Skeletal muscle satellite cell (primary cell): ENCODE measurements at regions not wholly inside any gene's neighbourhood (a gene's known extent, or its start where the extent isn't known, plus 50 kb on each side); places are given as distances from the start of the nearest gene placed in this dataset.
A peak's percentile ranks its signal among the peaks of the same experiment; 100 is the strongest.

ENCODE experiments used
- H3K27me3 ChIP-seq: 2 replicates; pipeline ENCODE4 v1.7.0; 2013; ENCODE audit warnings: low read length; ENCODE audit not compliant: control insufficient read depth, insufficient read depth
- H3K36me3 ChIP-seq: 2 replicates; pipeline ENCODE4 v1.7.0; 2013; ENCODE audit warnings: mild to moderate bottlenecking, control low read depth, low read length; ENCODE audit not compliant: insufficient read depth
- H3K4me1 ChIP-seq: 2 replicates; pipeline ENCODE4 v1.7.0; 2013; ENCODE audit warnings: low read length; ENCODE audit not compliant: control insufficient read depth, insufficient read depth
- H3K4me2 ChIP-seq: 2 replicates; pipeline ENCODE4 v1.7.0; 2013; ENCODE audit warnings: mild to moderate bottlenecking, low read length
- H3K4me3 ChIP-seq: 2 replicates; pipeline ENCODE4 v1.7.0; 2013; ENCODE audit warnings: low read length
- H3K9ac ChIP-seq: 2 replicates; pipeline ENCODE4 v1.7.0; 2013; ENCODE audit warnings: mild to moderate bottlenecking, low read depth, low read length, moderate library complexity
- H3K9me3 ChIP-seq: replicated peaks from 2 replicates; pipeline ENCODE4 v1.7.0; 2013; ENCODE audit warnings: mild to moderate bottlenecking, control low read depth, low read length

DNA sequence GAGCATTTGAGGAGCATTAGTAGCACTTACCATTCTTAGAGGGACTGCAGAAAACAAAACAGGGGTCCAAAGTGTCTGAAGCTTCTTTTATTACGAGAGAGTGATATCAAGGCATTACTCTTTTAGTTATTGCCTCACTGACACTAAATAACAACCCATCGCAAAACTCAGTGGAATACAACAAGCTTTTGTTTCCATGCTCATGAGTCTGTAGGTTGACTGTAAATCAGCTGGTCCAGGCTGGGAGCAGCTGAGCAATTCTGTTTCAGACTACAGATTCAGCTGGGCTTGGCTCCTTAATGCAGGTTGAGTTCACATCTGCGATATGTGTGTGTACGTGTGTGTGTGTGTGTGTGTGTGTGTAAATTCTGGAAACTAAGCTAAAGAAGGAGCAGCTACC, 501.8 kb upstream of the PKDCC start:
- H3K9me3 ChIP-seq = no peaks in the 10 kb centered on the region
- no peak overlapping the region for H3K9ac ChIP-seq
- no peak overlapping the region for H3K4me3 ChIP-seq
- no peaks in the 10 kb centered on the region for H3K4me1 ChIP-seq
- no peaks in the 10 kb centered on the region for H3K36me3 ChIP-seq
- no peaks in the 10 kb centered on the region for H3K27me3 ChIP-seq
- H3K4me2 ChIP-seq = no peak overlapping the region

DNA sequence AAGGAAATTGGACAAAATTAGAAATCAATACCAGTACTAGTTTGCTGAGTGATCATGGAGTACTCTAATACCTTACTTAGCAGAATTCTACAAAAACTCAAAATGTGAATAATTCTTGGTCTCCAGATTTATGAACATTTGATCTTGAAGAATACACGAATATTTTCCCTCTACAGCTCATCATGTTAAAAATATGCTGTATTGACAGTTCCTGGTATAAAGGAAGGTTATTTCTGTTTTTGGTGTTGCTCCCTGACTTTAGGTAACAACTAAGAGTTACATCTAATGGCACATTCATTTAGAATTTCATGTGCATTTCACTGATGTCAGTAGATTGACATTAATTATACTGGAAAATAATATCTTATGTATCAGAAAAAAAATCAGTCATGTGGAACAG, 479.2 kb upstream of the PKDCC start:
- H3K27me3 ChIP-seq = no peaks in the 10 kb centered on the region
- H3K4me1 ChIP-seq = no peaks in the 10 kb centered on the region
- no peaks in the 10 kb centered on the region for H3K9me3 ChIP-seq
- H3K36me3 ChIP-seq = no peaks in the 10 kb centered on the region
- H3K4me2 ChIP-seq = no peak overlapping the region
- H3K4me3 ChIP-seq = no peak overlapping the region
- no peak overlapping the region for H3K9ac ChIP-seq

DNA sequence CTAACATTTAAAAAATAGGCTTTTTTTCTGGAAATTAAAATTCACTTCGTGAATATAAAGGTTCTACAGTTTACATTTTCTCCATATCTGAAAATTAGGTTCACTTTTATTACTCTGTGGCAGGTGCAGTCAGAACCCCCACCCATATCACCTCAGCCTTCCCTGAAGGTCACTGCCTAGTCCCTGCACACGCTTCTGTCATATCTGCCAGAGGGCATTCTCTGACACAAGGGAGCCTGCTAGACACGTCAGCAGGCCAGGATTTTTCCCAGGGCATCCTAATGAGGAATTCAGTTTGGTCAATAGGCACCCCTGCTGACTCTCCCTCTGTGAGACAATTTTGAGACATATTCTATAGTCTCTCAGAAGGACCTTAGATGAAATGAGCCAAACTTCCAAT, 475.7 kb upstream of the PKDCC start:
- Histone ChIP-seq H3K27me3 (no peaks in the 10 kb centered on the region), H3K9ac (no peak overlapping the region), H3K4me2 (no peak overlapping the region), H3K4me3 (no peak overlapping the region), H3K9me3 (no peaks in the 10 kb centered on the region), H3K36me3 (no peaks in the 10 kb centered on the region), H3K4me1 (no peaks in the 10 kb centered on the region)

DNA sequence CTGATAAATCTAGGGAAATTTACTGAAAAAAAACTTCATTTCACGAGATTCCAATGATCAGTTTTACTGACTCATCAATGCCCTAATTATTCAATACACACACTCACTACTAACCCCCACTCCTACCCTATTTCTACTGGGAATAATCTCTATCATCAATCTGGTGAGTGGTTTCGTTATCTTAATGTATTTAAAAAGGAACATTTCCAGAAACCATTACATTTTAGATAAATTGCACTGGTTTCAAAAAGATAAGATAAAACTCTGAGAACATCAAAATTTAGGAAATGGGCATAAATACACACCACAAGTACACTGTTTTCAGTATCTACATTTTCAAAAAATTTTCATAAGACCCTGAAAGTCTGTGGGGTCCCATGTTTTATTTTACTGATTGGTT, 471.4 kb upstream of the PKDCC start:
- Histone ChIP-seq H3K36me3 (no peaks in the 10 kb centered on the region), H3K4me3 (no peak overlapping the region), H3K4me1 (peaks cover 5% of the 10 kb centered on the region), H3K4me2 (no peak overlapping the region), H3K9me3 (no peaks in the 10 kb centered on the region), H3K27me3 (no peaks in the 10 kb centered on the region), H3K9ac (no peak overlapping the region)

DNA sequence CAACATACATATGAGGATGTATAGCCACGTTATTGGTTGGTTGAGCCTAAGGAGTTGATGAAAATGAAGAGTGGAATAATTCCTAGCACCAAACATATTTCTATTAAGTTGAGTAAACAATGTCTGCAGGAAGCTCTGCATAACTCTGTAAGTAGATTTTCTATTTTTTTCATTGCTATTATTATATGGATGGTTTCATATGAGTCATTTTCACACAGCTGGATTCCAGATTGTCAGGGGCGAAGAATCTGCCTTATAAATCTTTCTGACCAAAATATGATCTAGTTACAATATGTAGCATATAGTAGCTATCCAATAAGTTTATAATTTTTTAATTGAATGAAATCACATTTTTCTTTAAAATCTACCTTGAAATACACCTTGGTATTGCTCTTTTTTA, 468.0 kb upstream of the PKDCC start:
- H3K4me1 ChIP-seq = peaks cover 5% of the 10 kb centered on the region
- H3K9me3 ChIP-seq = peaks cover 4% of the 10 kb centered on the region
- H3K4me2 ChIP-seq = no peak overlapping the region
- no peaks in the 10 kb centered on the region for H3K27me3 ChIP-seq
- no peak overlapping the region for H3K4me3 ChIP-seq
- no peaks in the 10 kb centered on the region for H3K36me3 ChIP-seq
- H3K9ac ChIP-seq = no peak overlapping the region

DNA sequence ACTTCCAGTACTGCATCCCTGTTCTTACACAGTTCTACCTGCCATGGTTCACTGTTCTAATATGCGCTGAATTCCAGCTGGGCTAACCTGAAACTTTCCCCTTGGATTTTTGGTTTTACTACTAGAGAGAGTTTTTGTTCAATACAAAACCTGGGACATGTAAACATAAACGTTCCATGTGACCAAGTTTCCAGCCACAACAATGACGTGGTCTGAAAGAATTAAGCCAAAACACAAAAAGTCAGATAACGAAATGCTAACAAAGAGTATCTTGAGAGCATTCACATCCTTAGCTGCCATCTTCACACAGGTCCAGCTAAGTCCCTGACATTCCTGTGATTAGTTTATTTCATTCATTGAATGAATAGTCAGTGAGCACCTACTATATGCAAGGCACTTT, 467.0 kb upstream of the PKDCC start:
- no peaks in the 10 kb centered on the region for H3K27me3 ChIP-seq
- H3K4me1 ChIP-seq = peaks cover 5% of the 10 kb centered on the region
- no peak overlapping the region for H3K4me2 ChIP-seq
- H3K9me3 ChIP-seq = peaks cover 4% of the 10 kb centered on the region
- no peaks in the 10 kb centered on the region for H3K36me3 ChIP-seq
- no peak overlapping the region for H3K9ac ChIP-seq
- H3K4me3 ChIP-seq = no peak overlapping the region

DNA sequence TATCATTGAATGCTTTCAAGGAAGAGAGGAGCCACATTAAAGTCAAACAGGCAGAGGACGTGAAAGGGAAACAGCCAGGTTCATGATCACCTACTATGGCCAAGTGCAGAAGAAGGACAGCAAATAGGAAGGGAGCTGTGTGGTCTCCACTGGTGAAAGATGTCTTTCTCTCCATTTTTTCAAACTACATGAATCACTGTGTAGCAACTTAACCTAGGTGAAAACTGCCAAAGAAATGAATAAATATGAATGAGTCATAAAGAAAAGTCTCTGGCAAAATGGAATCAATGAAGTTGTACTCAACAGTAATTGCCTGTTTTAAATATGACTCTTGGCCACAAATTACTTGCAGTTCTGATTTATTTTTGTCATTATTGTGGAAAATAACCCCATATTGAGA, 452.6 kb upstream of the PKDCC start:
- Histone ChIP-seq H3K27me3 (no peaks in the 10 kb centered on the region), H3K4me2 (no peak overlapping the region), H3K9me3 (no peaks in the 10 kb centered on the region), H3K4me1 (peaks cover 40% of the 10 kb centered on the region), H3K9ac (no peak overlapping the region), H3K36me3 (no peaks in the 10 kb centered on the region), H3K4me3 (no peak overlapping the region)

DNA sequence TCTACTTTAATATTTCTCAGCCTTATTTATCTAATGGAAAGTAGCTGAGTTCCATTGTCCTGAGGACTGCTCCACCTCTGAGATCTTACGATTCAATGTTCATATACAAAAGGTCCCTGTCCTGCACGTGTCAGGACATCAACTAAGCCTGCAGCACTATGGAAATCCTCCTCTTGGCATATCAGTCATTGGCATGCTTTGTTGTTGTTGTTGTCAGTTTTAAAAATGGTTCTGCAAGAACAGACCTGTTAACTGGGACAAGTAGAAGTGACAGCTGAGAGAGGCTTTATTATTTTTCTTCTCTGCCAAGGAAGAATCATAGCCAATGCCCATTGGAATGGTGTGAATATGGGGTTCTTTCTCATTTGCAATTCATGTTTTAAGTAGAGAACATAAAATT, 450.1 kb upstream of the PKDCC start:
- H3K4me2 ChIP-seq = peak overlapping the region; percentile 39
- peaks cover 47% of the 10 kb centered on the region for H3K4me1 ChIP-seq
- no peak overlapping the region for H3K4me3 ChIP-seq
- H3K9me3 ChIP-seq = no peaks in the 10 kb centered on the region
- no peaks in the 10 kb centered on the region for H3K36me3 ChIP-seq
- H3K9ac ChIP-seq = peak overlapping the region; percentile 23
- H3K27me3 ChIP-seq = no peaks in the 10 kb centered on the region

DNA sequence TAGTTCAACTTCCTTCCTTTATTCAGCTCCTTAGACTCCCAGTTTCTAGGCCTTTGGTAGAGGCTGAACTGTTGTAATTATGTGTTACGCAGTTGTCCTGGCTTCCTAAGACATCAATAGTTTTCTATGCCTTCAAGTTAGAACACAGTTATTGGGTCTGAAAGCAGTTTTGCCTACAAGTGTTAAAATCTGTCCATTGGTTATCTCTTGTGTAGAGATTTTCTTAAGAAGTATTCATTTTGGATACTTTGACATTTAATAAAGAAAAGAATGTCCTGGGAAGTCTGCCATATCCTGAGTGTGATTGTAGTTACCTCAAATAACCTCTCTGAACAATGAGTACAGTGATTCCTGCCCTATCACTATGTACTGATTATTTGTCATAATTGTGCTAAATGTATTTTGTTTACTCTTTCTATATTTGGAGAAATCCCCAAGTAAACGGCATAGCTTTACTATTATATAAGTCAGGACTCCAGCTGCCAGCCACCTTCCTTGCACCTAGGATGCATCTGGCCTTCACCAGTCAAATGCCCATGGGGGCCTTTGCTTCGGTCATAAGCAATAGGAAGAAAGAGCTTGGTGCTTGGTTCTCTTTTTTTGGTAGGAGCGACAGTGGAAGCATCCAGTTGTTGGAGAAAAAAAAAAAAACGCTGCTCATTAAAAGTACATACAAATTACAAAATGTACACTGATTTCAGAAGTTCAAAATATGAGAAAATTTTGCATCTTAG, 449.5 kb upstream of the PKDCC start:
- peak overlapping the region; percentile 23 for H3K9ac ChIP-seq
- peaks cover 47% of the 10 kb centered on the region for H3K4me1 ChIP-seq
- H3K9me3 ChIP-seq = no peaks in the 10 kb centered on the region
- peak overlapping the region; percentile 39 for H3K4me2 ChIP-seq
- no peaks in the 10 kb centered on the region for H3K36me3 ChIP-seq
- H3K4me3 ChIP-seq = no peak overlapping the region
- no peaks in the 10 kb centered on the region for H3K27me3 ChIP-seq

DNA sequence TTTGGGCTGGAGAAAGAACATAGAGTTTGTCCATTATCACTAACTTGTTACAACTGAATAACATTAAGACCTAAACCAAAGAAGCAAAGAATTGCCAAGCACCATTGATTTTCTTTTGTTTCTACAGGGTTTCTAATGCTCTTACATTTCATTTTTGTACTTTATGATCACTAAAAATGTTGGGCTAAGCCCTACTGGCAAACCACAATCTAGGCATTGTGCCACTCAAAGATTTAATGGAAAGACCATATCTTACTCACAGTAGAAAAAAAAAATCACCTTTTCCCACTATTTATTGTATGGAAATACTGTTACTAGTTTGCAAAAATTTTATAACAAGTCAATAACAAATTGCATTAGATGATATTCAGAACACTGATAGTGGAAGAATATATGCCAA, 447.4 kb upstream of the PKDCC start:
- H3K9me3 ChIP-seq = no peaks in the 10 kb centered on the region
- peaks cover 40% of the 10 kb centered on the region for H3K4me1 ChIP-seq
- H3K4me2 ChIP-seq = peak overlapping the region; percentile 2
- H3K9ac ChIP-seq = no peak overlapping the region
- H3K27me3 ChIP-seq = no peaks in the 10 kb centered on the region
- no peaks in the 10 kb centered on the region for H3K36me3 ChIP-seq
- H3K4me3 ChIP-seq = no peak overlapping the region

DNA sequence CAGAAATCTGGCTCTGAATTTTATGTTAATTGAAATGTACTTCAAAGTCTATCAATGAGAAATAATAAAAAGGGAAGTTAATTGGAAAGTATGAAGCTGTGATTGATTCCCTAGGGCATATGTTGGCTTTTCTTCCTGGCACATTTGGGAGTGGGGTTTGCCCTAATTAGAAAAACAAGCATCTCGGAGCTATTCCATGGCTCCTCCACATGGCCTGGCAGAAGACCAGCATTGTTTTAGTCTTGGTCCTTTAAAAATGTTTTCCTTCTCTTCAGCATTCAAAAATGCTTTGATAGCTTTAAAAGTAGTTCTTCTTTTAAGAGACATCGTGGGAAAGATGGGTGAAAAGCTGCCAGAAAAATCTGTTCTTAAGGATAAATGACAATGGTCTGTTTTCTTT, 445.5 kb upstream of the PKDCC start:
- Histone ChIP-seq H3K4me1 (peaks cover 34% of the 10 kb centered on the region), H3K9me3 (no peaks in the 10 kb centered on the region), H3K36me3 (no peaks in the 10 kb centered on the region), H3K9ac (no peak overlapping the region), H3K27me3 (no peaks in the 10 kb centered on the region), H3K4me3 (no peak overlapping the region), H3K4me2 (no peak overlapping the region)

DNA sequence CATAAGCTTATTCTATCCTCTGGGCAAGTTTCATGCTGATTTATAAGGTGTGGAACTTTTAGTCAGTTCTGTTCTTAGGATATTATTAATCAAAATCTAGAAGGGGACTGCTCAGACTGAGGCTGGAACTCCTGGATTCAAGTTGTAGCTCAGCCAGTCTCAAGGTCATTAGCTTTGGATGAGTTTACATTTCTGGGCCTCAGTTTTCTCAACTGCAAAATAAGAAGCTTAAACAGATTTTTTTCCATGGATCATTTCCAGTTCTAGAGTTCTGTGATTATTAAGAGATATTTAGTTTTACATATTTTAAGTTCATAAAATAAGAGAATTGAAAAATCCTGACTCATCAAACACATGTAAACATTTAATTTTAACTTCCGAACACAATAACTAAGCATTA, 442.5 kb upstream of the PKDCC start:
- Histone ChIP-seq H3K4me1 (peaks cover 13% of the 10 kb centered on the region), H3K9ac (no peak overlapping the region), H3K9me3 (no peaks in the 10 kb centered on the region), H3K4me2 (no peak overlapping the region), H3K27me3 (no peaks in the 10 kb centered on the region), H3K36me3 (no peaks in the 10 kb centered on the region), H3K4me3 (no peak overlapping the region)
